ENCODE measurements at regions not wholly inside any gene's neighbourhood (a gene's known extent, or its start where the extent isn't known, plus 50 kb on each side); places are given as distances from the start of the nearest gene placed in this dataset.
"Not testable (repeated sequence)": the region's sequence is repeated elsewhere in the genome, so short reads cannot be mapped to it uniquely, and the experiment has no call there.

DNA sequence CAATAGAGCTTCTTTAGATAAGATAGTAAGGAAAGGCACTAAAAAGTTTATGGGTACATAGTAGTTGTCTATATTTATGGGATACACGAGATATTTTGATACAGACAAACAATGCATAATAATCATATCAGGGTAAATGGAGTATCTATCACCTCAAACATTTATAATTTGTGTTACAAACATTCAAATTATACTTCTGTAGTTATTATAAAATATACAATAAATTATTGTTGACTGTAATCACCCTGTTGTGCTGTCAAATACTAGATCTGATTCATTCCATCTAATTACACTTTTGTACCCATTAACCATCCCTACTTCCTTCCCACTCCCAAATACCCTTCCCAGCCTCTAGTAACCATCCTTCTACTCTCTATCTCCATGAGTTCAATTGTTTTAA, 179.7 kb downstream of the FOXG1 start:
- DNase-seq (ENCODE audit: low read depth in 2 of 2), result no peak

DNA sequence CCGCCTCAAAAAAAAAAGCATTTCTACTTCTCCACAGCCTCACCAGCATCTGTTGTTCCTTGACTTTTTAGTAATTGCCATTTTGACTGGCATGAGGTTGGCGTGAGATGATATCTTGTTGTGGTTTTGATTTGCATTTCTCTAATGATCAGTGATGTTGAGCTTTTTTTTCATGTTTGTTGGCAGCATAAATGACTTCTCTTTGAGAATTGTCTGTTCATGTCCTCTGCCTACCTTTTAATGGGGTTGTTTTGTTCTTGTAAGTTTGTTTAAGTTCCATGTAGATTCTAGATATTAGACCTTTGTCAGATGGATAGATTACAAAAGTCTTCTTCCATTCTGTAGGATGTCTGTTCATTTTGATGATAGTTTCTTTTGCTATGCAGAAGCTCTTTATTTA, 182.9 kb downstream of the FOXG1 start:
- DNase-seq (ENCODE audit: low read depth in 2 of 2), result no peak

DNA sequence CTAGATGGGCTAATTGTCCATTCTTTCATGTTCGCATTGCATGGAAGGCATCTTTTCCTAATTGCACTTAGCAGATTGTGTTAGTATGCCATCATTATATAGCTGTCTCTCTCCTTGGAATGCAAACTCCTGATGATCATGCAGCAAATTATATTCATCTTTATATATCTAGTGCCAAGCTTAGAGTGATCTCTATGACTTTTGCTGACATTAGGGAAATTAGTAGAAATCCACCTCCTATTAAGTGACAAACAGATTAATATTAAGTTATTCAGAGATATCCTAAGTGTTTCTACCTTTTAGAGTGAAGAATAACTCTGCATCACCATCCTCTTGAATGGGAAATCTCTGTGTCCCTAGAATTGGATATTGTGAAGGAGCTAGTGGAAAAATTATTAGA, 185.6 kb downstream of the FOXG1 start:
- no peak for DNase-seq (ENCODE audit: low read depth in 2 of 2)

DNA sequence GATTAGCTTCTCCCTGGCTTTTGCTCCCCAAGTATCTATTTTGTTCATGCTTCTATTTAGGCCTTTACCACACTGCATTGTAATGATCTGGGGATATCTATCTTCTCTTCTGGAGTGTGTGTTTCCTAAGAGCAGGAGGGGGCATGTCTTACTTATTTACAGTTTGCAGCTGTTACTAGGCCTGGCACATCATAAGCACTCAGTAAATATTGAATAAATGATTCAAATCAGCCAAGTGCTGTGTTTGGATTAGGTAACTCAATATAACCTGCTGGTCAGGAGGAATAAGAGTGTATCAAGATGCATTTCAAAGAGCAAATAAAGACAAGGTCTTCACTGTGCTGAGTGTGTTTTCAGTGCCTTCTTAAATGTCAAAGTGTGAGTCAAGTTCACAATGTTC, 186.1 kb downstream of the FOXG1 start:
- DNase-seq (ENCODE audit: low read depth in 2 of 2), result no peak

DNA sequence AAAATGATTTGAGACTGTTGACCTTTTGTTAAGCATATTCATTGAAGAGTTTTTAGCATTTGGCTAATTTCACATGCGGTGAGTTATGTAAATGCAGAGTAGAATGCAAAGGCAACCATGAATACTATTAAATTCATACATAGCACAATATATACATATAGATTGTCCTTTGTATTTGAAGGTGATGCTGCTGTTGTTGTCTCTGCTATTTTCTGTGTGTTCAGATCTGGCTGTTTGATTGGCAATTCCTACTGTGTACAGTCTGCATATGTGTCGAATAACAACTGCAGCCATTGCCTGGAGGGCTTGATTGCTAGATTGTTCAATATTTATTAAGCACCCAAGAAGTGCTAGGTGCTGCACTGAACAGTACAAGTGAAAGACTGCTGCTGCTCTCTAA, 187.4 kb downstream of the FOXG1 start:
- no peak for DNase-seq (ENCODE audit: low read depth in 2 of 2)

DNA sequence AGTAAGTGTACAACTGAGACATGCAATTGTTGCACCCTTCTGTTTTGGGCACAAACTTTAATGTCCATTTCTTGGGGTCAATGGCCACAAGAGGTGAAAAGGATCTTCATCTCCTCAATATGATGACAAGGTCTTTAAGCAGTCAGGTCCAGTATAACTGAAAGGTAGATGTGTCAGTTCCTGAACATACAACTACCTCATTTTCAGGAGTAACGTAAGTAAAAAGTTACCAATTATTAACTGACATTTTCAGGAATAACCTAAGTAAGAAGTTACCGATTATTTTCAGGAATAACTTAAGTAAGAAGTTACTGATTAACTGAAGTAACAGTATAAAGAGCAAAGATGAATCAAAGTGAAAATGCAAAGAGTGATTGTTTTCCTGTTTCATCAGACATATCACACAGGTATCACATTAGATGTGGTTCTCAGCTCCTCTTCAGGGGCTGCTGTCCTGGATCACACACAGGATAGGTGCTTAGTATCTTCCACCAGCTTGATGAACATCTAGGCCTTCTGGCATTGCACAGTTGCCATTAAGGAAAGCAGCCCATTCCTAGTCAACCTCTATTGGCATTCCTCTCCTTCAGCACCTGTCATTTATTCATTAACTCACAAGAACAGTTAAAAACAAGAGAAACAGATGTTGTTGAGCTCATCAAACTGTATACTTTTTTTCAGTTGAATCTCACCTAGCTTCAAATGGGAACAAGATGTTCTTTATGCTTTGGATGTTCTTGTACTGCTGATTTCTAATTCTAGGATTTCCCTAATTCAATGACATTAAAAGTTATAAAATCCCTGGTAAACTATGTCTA, 200.0 kb downstream of the FOXG1 start:
- DNase-seq (ENCODE audit: low read depth in 2 of 2), result no peak

DNA sequence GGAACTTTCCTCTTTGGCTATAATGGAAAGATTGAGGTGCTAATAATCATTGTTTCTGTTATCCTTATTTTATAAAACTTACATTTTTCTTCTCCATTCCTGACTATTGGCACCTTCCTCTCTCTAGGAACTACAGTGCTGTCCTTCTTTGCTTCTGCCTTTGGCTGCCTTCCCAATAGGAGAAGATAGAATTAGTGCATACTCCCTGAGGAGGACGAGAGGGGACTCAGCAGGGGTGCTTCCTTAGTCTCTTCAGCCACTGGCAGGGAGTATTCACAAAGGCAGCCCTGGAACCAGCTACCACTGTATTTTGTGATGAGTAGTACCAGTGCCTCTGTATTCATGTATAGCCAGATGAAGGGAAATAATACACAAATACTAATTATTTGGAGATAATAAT, 208.5 kb downstream of the FOXG1 start:
- DNase-seq (ENCODE audit: low read depth in 2 of 2), result no peak

DNA sequence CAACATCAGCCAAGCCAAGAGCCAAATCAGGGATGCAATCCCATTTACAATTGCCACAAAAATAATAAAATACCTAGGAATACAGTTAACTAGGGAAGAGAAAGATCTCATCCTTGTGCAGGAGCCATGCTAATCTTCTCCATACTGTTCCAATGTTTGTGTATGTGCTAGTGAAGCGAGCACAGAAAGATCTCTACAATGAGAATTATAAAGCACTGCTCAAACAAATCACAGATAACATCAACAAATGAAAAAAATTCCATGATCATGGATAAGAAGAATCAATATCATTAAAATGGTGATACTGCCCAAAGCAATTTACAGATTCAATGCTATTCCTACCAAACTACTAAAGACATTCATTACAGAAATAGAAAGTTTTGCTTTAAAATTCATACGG, 215.6 kb downstream of the FOXG1 start:
- no peak for DNase-seq (ENCODE audit: low read depth in 2 of 2)

DNA sequence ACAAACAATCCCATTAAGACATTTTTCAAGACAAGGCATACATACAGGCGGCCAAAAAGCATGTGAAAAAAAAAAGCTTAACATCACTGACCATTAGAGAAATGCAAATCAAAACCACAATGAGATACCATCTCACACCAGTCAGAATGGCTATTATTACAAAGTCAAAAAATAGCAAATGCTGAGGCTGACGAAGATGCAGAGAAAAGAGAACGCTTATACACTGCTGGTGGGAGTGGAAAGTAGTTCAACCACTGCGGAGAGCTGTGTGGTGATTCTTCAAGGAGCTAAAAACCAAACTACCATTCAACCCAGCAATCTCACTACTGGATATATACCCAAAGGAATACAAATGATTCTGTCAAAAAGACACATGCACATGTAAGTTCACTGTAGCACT, 216.7 kb downstream of the FOXG1 start:
- DNase-seq (ENCODE audit: low read depth in 2 of 2), result no peak

DNA sequence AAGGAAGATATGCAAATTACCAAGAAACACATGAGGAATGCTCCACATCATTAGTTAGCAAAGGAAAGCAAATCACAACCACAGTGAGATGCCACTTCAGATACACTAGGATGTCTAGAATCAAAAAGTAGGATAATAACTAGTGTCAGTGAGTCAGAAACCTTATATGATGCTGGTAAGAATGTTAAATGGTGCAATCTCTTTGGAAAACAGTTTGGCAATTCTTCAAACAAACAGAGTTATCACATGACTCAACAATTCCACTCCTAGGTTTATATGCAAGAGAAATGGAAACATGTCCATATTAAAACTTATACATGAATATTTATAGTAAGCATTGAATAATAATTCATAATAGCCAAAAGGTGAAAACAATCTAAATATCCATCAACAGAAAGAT, 220.9 kb downstream of the FOXG1 start:
- DNase-seq (ENCODE audit: low read depth in 2 of 2), result no peak

DNA sequence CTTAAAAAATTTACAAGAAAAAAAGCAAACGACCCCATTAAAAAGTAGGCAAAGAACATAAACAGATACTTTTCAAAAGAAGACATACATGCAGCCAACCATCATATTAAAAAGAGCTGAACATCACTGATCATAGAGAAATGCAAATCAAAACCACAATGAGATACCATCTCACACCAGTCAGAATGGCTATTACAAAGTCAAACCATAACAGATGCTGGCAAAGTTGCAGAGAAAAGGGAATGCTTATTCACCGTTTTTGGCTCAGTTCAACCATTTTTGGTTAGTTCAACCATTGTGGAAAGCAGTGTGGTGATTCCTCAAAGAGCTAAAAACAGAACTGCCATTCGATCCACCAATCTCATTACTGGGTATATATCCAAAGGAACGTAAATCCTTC, 230.6 kb downstream of the FOXG1 start:
- DNase-seq (ENCODE audit: low read depth in 2 of 2), result not testable (repeated sequence)

DNA sequence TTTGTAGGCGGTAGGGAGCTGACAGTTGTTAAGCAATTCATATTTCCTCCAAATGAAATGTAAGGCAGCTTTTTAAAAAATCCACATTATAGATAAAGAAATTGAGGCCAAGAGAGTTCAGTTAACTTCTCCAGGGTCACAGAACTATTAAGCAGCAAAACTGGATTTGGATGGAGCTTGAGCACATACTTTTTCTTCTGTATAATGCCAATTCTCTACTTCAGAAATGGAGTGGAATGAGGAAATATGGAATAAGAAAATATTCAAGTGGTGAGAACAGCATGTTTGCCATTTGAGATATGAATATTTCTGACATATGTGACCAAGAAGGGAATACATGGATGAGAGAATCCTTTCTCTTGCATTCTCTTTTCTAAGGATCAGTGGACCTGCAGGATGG, 233.1 kb downstream of the FOXG1 start:
- no peak for DNase-seq (ENCODE audit: low read depth in 2 of 2)

DNA sequence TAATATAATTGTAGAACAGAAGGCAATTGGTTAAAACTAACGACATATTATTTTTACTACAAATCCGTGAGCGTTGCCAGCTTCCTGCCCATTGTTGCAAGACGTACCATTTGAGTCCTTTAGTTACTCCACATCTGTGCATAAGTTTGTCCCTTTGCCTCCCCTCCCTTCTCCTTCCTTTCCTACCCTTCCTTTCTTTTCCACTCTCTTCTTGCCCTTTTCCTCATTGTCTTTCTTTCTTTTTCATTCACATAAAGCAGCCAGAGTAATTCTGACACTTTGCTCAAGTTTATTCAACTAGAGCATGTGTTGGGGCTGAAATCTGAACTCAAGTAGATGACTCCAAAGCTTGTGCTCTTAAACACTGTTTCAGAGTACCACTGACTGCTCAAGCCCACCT, 239.1 kb downstream of the FOXG1 start:
- DNase-seq (ENCODE audit: low read depth in 2 of 2), result no peak

DNA sequence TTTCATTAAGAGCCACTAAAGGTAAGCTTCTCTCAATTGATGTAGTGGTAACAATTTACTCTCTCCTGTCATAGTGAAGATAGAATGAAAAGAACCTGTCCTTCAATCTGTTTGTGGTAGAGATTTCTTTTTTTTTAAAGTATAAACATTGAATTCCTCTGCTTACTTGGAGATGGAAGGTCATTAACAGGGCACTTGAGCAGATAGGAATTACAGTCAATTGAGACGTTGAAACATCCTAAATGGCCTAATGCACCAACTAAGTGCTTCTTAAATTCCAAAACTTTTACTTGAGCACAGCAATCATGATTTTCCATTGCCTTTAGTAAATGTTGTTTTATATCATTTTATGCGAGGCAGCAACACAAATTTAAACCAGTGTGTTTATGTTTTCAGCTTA, 241.4 kb downstream of the FOXG1 start:
- DNase-seq (ENCODE audit: low read depth in 2 of 2), result no peak

DNA sequence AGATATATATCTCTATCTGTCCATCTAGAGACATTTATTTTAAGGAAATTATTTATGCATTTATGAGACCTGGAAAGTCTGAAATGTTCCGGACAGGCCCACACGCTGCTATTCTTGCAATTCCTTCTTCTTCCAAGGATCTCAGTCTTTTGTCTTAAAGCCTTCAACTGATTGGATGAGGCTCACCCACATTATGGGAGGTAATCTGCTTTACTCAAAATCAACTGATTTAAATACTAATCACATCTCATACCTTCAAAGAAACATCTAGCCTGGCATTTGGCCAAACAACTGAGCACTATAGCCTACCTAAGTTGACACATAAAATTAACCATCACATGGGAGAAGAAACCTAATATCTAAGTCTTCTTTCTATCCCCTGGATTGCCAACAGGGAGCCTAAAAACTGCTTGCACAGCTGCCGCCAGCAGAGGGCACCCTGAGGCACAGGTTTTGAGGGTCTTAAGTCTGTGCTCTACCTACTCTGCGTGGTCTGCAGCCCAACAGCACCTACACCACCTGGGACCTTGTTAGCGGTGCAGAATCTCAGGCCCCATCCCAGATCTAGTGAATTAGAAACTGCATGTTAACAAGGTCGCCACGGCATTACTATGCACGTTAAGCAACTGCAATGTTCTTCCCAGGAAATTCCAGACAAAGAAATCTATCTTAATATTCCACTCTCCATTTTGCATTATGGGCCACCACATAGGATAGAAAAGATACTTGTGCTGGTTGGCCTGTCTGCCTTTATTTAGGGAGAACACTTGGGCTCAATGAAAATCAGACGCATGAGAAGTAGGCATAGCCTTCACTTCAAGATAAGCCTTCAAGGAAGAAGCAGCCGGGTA, 249.7 kb downstream of the FOXG1 start:
- peak; percentile 62 to 72 for DNase-seq (ENCODE audit: low read depth in 2 of 2)

DNA sequence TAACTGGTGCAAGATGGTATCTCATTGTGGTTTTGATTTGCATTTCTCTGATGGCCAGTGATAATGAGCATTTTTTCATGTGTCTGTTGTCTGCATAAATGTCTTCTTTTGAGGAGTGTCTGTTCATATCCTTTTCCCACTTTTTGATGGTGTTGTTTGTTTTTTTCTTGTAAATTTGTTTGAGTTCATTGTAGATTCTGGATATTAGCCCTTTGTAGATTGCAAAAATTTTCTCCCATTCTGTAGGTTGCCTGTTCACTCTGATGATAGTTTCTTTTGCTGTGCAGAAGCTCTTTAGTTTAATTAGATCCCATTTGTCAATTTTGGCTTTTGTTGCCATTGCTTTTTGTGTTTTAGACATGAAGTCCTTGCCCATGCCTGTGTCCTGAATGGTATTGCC, 256.9 kb downstream of the FOXG1 start:
- not testable (repeated sequence) for DNase-seq (ENCODE audit: low read depth in 2 of 2)

DNA sequence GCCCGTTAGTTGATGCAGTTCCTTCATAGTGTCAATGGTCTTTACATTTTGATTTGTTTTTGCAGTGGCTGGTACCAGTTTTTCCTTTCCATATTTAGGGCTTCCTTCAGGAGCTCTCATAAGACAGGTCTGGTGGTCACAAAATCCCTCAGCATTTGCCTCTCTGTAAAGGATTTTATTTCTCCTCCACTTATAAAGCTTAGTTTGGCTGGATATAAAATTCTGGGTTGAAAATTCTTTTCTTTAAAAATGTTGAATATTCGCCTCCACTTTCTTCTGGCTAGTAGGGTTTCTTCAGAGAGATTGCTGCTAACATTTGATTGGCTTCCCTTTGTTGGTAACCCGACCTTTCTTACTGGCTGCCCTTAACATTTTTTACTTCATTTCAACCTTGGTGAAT, 260.9 kb downstream of the FOXG1 start:
- DNase-seq (ENCODE audit: low read depth in 2 of 2), result not testable (repeated sequence)

DNA sequence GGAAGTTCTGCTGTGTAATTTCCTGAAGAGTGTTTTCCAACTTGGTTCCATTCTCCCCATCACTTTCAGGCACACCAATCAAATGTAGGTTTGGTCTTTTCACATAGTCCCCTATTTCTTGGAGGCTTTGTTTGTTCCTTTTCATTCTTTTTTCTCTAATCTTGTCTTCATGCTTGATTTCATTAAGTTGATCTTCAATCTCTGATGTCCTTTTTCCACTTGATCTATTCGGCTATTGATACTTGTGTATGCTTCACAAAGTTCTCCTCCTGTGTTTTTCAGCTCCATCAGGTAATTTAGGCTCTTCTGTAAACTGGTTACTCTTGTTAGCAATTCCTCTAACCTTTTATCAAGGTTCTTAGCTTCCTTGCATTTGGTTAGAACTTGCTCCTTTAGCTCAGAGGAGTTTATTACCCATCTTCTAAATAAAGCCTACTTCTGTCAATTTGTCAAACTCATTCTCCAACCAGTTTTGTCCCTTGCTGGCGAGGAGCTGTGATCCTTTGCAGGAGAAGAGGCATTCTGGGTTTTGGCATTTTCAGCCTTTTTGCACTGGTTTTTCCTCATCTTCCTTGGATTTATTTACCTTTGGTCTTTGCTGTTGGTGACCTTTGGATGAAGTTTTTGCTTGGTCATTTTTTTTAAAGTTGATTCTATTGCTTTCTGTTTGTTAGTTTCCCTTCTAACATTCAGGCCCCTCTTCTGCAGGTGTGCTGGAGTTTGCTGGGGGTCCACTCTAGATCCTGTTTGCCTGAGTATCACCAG, 261.5 kb downstream of the FOXG1 start:
- DNase-seq (ENCODE audit: low read depth in 2 of 2), result not testable (repeated sequence)

DNA sequence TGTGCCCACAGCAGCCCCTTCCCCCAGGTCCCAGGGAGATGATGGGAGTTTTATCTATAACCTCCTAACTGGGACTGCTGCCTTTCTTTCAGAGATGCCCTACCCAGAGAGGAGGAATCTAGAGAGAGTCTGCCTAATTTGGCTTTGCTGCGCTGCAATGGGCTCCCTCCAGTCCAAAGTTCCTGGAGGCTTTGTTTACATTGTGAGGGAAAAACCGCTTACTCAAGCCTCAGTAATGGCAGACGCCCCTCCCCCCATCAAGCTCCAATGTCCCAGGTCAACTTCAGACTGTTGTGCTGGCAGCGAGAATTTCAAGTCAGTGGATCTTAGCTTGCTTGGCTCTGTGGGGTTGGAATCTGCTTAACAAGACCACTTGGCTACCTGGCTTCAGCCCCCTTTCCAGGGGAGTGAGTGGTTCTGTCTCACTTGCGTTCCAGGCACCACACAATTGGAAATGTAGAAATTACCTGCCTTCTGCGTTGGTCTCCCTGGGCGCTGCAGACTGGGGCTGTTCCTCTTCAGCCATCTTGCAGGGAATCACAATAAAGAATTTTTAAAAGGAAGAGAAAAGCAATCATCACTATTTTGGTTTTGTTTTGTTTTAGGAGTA, 262.5 kb downstream of the FOXG1 start:
- peak in 1 of 2 donors; percentile 2 for DNase-seq (ENCODE audit: low read depth in 2 of 2)

DNA sequence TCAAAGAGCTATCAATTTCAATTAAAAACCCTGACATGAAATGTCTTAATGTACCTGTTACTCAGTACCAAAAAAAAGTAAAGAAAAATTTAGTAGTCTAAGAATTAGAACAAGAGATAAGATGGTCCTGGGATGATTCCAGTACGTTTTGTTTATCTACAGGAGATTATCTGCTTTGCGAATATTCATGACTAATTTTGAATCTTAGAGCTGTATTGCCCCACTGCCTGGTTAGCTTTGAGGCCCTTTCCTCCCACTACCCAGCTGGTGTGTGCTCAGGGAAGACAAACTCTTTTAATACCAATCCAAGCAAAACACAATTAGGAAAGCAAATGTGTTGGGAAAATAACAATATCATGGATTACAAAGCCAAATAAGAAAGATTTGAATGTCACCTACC, 263.5 kb downstream of the FOXG1 start:
- DNase-seq (ENCODE audit: low read depth in 2 of 2), result no peak

DNA sequence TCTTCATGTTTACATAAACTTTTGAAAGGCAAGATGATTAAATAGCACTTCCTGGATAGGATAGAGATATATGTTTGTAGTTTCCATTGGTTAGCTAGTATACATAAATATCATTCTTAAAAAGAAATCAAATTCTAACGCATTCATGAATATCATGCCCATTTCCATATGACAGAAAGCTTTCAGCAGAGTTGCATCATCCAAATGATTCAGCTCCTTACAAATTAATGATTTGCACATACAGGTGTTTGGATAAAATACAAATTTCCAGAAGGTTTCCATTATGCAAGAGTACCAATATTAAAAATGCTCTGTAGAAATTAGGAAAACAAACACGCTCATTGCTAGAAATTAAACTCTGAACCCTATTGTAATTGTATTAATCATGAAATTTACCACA, 264.4 kb downstream of the FOXG1 start:
- no peak for DNase-seq (ENCODE audit: low read depth in 2 of 2)

DNA sequence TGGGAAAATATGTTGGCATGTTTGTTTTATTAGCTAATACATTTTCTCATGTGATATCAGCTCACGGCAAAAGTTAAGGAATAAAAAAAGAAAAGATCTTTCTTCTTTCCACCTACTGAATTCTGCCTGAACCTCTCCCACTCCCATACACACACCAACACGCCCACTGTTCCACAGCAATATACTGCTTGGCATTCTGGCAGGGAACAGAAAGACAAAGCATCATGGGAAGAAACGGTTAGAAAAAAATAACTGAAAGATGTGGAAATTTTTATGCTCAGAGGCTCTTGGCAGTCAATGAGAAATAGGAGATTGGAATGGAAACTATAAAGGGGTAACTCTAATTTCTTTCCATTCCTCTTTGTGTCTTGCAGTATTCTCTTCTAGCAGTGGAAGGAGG, 268.5 kb downstream of the FOXG1 start:
- no peak for DNase-seq (ENCODE audit: low read depth in 2 of 2)
